22Rv1 (cell line): ENCODE measurements at regions not wholly inside any gene's neighbourhood (a gene's known extent, or its start where the extent isn't known, plus 50 kb on each side); places are given as distances from the start of the nearest gene placed in this dataset.

ENCODE experiments used
- H3K27ac ChIP-seq: fragments of 450-650 bp; 2 replicates; pipeline ENCODE4 v1.5.1; 2017
- ZFX ChIP-seq: fragments of 450-650 bp; IDR thresholded peaks from 2 replicates; pipeline ENCODE4 v1.6.1; 2017; ENCODE audit warnings: antibody characterized with exemption, borderline replicate concordance
- TF ChIP-seq, protein P1 (sequence below): fragments of 450-650 bp; IDR thresholded peaks from 2 replicates; pipeline ENCODE4 v1.5.1; 2017; ENCODE audit warnings: mild to moderate bottlenecking

DNA sequence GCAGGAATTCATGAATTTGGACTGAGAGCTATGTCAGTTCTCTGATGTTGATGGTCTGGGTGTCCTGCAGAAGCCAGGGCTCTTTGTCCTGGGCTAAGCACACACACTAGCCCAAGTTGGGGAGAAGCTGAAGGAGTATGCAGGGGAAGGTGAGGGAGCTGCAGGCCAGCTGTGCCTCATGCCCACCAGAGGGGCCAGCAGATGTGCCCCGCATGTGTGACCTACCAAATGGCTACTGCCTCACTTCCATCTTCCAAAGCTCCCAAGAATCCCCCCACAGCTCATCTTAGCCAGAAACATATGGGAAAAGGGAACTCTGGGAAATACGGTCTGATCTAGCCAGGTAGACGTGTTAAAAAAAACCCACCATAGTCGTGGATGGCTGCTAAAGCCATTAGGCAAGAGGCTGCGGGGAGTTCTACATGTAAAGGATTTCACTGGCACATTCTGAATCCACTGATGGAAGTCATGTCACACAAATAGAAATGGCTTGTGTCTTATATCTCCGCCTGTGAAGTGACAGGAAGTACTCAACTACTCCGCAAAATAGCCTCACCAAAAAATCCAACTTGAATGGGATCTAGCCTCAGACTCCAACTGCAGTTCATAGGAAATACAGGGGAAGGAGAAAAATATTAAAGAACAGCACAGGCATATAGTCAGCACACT, 96.3 kb upstream of the CLMP start:
- TF ChIP-seq ZFX: no peak
- TF ChIP-seq, protein P1, sequence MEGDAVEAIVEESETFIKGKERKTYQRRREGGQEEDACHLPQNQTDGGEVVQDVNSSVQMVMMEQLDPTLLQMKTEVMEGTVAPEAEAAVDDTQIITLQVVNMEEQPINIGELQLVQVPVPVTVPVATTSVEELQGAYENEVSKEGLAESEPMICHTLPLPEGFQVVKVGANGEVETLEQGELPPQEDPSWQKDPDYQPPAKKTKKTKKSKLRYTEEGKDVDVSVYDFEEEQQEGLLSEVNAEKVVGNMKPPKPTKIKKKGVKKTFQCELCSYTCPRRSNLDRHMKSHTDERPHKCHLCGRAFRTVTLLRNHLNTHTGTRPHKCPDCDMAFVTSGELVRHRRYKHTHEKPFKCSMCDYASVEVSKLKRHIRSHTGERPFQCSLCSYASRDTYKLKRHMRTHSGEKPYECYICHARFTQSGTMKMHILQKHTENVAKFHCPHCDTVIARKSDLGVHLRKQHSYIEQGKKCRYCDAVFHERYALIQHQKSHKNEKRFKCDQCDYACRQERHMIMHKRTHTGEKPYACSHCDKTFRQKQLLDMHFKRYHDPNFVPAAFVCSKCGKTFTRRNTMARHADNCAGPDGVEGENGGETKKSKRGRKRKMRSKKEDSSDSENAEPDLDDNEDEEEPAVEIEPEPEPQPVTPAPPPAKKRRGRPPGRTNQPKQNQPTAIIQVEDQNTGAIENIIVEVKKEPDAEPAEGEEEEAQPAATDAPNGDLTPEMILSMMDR: no peak
- no peak overlapping the region for H3K27ac ChIP-seq

DNA sequence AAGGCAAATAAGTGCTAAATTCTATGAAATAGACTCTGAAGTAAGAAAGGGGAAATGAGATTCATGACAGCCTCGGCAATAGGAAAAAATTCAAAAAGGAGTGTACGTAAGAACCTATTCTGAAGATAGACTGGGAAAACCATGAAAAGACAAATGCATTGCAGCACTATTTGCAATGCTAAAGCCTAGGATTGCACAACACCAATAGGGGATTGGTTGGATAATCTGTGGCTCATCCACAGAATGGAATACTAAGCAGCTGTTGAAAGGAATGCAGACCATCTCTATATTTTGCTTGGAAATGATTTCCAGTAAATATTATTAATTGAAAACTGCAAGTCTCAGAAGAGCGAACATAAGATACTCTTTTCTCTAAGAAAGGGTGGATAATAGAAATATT, 91.7 kb upstream of the CLMP start:
- H3K27ac ChIP-seq: no peak overlapping the region
- no peak for TF ChIP-seq ZFX
- TF ChIP-seq, protein P1: no peak

DNA sequence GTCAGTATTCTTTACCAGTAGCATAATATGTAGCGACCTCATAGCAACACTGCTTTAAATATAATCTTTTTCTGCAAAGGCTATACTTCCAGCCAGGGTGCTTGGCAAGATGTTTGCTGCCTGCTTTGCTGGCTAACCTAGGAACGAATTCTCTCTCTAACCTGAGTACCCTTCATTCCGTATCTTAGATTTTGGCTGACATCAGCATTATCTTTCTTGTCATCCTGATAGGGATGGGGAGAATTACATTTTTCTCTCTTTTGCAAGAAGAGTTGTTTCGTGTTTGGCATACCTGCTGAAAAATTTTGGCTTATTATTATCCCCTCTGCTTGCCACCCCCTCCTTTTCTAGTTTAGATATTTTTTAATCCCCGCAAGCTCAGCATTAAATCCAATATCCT, 91.2 kb upstream of the CLMP start:
- TF ChIP-seq, protein P1: no peak
- no peak for TF ChIP-seq ZFX
- no peak overlapping the region for H3K27ac ChIP-seq

DNA sequence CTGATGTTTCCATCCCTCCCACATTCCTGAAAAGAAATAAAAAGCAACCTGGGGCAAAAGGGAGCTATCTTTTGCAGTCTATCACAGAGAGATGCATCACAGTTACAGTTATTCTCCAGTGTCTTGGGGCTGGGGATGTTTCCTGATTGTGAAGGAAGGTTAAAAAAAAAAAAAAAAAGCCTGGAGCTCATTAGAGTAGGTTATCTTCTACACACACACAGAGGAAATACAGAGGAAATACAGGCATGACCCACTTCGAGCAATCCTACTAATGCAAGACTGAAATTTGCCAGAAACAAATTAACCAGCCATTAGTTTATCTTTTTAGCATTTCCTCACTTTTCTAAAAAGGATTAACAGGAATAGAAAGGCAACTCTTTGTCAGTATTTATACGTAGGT, 89.4 kb upstream of the CLMP start:
- no peak overlapping the region for H3K27ac ChIP-seq
- TF ChIP-seq ZFX: no peak

DNA sequence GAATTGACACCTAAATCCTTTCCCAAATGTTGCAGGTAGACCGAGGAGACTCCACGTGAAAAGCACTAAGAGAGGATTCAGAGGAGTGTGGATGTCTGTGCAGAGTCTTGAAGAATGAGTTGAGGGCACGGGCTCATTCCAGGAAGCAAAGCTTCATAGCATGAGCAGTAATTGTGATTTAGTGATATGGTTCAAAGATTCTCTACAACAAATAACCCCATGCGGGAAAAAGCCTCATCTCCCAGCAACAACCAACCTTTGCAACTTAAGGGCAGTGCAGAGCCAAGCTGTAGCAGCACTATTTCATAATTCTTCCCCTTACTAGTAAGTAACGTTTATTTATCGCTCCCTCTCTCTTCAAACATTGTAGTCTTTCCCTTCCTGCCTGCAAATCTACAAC, 87.5 kb upstream of the CLMP start:
- no peak for TF ChIP-seq ZFX
- TF ChIP-seq, protein P1: no peak
- H3K27ac ChIP-seq: no peak overlapping the region

DNA sequence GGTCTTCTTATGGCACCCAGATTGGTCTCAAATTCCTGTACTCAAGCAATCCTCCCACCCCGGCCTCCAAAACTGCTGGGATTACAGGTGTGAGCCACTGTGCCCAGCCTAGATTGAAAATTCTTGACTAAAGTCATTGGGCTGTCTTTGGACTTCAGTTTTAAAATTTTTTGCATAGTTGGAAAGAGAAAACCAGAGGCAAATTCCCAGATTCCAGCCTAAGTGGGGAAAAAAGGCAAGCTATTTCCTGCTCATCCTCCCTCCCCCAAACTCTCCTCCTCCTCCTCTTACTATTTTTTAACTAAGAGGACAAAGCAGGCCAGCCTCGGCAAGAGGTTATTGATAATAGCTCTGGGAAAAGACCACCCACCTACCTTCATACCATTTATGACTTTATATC, 78.6 kb upstream of the CLMP start:
- TF ChIP-seq ZFX: no peak
- TF ChIP-seq, protein P1: no peak
- no peak overlapping the region for H3K27ac ChIP-seq

DNA sequence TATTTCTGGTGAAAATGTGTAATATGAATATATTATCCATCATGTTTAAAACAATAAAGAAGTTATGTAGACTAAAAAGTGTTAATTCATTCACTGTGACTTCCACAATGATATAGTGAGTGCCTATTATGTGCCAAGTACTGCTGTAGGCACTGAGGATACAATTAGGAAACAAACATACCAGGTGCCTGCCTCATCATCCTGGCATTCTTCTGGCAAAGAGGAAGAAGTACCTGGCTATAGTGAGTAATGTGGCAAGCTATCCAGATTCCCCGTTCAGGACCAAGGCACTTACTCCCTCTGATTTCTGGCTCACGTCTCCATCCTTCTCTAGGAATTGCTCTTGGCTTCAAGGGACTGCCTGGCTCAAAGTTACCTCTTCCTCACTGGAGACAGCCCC, 77.5 kb upstream of the CLMP start:
- H3K27ac ChIP-seq: no peak overlapping the region
- TF ChIP-seq, protein P1: no peak
- TF ChIP-seq ZFX: no peak

DNA sequence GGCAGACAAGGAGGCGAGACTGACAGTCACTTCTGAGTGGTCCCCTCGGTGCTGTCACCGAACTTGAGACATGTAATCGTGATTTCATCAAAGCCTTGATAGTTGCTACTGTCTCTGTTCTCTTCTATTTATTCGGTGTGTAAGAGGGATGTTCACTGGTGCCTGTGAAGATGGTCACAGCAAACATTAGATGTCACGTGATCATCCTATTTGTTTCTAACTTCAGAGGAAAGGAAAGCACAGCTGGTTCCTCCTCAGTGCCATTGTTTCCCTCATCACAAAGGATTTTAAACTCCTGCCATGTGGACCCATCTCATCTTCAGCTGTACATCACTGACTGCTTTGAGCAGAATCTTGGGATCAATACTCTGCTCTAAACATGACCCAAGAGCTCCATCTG, 73.1 kb upstream of the CLMP start:
- H3K27ac ChIP-seq: no peak overlapping the region
- no peak for TF ChIP-seq ZFX
- TF ChIP-seq, protein P1: no peak
